Esophagus muscularis mucosa (tissue), 4 donors: ENCODE measurements at regions not wholly inside any gene's neighbourhood (a gene's known extent, or its start where the extent isn't known, plus 50 kb on each side); places are given as distances from the start of the nearest gene placed in this dataset.

Experiments
- CTCF ChIP-seq, 3 experiments: fragments of 200-600 bp in 2 of 3; fragments of 450-650 bp in 1 of 3; sonication (generic) in 2 of 3; IDR thresholded peaks; one replicate each; pipeline ENCODE4 v1.5.1; 2017 to 2019; ENCODE audit warnings: antibody characterized with exemption in 3 of 3, mild to moderate bottlenecking in 2 of 3, moderate library complexity in 1 of 3
- EP300 ChIP-seq: sonication (generic); formaldehyde crosslinking; IDR thresholded peaks from one replicate; pipeline ENCODE4 v1.6.1; 2017; ENCODE audit warnings: antibody characterized with exemption
- POLR2A ChIP-seq: fragments of 450-650 bp; IDR thresholded peaks from one replicate; pipeline ENCODE4 v1.6.1; 2017; ENCODE audit warnings: antibody characterized with exemption, moderate library complexity, mild to moderate bottlenecking, low read depth

GRCh38 chr1:60697204-60697994, 385.0 kb upstream of the NFIA start:
- TF ChIP-seq CTCF (IDR thresholded peaks at IDR 0.05): no peak
- no peak for TF ChIP-seq EP300
- no peak for TF ChIP-seq POLR2A
